ENCODE measurements at regions not wholly inside any gene's neighbourhood (a gene's known extent, or its start where the extent isn't known, plus 50 kb on each side); places are given as distances from the start of the nearest gene placed in this dataset.

DNA sequence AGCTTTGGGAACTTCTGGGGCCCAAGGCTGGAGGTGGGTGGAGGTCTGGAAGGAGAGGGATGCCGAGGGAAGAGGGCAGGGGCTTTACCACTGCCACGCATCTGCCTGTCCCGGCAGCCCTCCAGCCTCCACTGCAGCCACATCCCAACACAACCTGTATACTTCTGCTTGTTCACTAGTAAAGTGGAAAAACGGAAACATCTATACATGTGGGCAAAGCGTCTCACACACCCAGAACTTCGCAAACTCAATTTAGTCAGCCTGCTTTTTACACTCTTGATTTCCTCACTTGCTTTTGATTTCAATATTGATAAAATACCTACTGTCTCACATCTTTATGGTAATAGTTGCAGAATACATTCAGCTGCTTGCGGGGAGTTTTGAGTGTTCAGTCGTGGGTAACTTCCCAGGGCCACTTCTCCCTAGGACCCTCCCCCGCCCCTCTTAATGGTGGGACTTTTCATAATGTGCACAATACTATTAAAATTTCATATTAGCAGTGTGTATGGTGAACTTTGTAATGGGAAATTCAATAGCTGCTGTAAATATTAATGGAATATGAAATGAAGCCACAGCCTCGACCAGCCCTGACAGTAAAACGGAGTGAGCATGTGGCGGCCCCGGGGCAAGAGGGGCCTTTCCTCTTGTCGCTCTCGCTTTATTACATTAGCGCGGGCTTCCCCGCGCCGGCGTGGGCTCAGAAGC, 85.2 kb downstream of the NR2F2 start:
- no peak for DNase-seq (ENCODE audit: low read depth, low spot score)

GRCh38 chr15:96416218-96416933, 85.9 kb downstream of the NR2F2 start:
- no peak for DNase-seq (ENCODE audit: low read depth, low spot score)

DNA sequence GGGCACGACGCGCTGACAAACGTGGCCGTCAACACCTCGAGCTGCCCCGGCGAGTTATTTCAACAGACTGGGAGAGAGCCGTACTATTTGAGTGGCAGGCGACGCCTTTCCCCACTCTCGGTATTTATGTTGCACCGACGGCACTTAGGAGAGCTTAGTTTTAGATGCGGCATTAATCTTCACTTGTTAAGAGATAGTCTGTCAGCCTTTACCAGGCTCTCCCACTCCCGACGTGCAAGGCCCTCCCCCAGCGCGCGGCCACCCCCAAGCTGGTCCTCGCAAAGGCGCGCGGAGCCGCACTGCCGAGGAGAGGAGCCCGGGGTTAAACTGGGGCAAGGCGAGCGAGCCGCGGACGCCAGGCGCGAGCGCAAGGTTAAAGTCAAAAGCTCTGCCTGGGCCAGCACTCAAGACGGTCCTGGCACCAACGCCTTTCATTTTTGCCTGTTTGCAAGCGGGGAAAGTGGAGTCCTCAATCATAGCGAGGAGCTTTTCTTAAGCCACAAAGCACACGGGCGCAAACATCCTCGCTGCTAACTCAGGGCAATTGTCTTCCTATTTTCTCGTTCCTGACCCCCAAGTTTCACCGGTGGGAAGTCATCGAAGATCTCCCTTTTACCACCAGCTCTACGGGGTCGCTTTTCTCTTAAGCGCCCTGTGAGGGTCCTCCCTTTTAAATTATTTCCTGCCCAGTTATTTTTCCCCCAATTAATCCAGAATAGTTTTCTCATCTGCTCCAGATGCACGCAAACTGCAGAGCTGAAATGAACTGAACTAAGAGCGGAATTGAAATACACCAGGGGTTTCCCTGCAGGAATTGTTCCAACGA, 86.6 kb downstream of the NR2F2 start:
- no peak for DNase-seq (ENCODE audit: low read depth, low spot score)

- DNase-seq (ENCODE audit: low read depth, low spot score), result no peak
Observed at GRCh38 chr15:96417760-96418130, 87.2 kb downstream of the NR2F2 start.

- no peak for DNase-seq (ENCODE audit: low read depth, low spot score)
Observed at GRCh38 chr15:96418146-96418545, 87.6 kb downstream of the NR2F2 start.

DNA sequence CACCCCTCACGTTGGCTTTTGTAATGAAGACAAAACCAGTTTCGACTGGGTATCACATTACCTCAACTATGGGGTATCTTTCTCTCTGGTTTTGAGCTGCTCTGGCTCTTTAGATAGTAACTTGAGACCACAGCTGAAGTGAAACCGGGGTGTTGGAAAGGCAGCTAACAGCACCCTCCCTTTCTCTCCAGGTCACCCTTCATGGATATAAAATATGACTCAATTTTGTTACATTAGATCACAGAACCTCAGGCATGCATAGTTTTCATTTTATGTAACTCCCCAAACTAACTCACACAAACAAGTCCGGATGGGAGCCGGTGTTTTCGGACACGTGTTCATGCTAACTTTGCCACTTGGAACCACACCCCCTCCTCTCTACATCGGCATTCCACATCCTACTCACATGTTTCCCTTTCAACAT, 90.7 kb downstream of the NR2F2 start:
- DNase-seq (ENCODE audit: low read depth, low spot score), result no peak

GRCh38 chr15:96422125-96422524, 91.6 kb downstream of the NR2F2 start:
- no peak for DNase-seq (ENCODE audit: low read depth, low spot score)

DNA sequence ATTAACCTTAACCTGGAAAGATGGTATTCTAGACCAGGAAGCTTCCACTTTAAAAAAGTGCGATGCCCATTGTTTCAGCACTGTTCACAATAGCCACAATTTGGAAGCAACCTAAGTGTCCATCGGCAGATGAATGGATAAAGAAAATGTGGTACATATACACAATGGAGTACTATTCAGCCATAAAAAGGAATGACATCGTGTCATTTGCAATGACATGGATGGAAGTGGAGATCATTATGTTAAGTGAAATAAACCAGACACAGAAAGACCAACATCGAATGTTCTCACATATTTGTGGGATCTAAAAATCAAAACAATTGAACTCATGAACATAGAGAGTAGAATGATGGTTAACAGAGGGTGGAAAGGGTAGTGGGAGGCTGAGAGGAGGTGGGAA, 94.2 kb downstream of the NR2F2 start:
- no peak for DNase-seq (ENCODE audit: low read depth, low spot score)

- DNase-seq (ENCODE audit: low read depth, low spot score), result no peak
Observed at GRCh38 chr15:96428742-96429141, 98.2 kb downstream of the NR2F2 start.

DNA sequence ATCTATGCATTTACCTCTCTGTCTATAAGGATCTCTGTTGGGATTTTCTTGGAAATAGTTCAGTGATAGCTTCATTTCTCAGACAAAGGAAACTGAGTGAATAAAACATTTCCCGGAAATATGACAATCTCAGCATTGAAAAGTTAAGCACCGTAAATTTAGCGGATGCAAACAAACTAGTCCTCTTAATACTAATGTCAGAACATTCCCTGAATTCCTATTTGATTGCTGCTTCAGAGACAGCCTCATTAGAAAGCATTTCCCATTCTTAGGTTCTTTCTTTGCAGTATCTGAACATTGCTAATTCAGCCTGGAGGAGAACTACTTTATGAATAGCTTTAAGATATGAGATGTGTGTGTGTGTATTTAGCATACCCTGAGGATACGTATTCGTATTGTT, 101.3 kb downstream of the NR2F2 start:
- DNase-seq (ENCODE audit: low read depth, low spot score), result no peak

- no peak for DNase-seq (ENCODE audit: low read depth, low spot score)
Observed at GRCh38 chr15:96435022-96435421, 104.5 kb downstream of the NR2F2 start.

DNA sequence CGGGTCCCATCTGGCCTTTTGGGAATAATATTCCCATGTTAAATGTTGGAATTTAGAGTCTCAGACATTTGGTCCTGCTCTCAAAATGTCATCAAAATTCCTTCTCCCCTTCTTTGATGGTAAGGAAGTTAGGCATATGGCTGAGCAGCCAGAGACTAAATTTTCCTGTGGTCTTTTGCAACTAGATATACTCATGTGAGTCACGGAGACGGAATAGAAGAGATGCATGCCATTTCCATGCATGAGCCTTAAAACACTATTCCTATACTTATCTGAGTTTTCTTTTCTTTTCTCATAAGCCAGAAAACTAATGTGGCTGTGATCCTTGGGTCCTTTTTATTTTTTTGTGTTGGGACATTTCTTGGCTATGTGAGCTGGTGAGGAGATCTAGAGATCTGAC, 105.3 kb downstream of the NR2F2 start:
- no peak for DNase-seq (ENCODE audit: low read depth, low spot score)

DNA sequence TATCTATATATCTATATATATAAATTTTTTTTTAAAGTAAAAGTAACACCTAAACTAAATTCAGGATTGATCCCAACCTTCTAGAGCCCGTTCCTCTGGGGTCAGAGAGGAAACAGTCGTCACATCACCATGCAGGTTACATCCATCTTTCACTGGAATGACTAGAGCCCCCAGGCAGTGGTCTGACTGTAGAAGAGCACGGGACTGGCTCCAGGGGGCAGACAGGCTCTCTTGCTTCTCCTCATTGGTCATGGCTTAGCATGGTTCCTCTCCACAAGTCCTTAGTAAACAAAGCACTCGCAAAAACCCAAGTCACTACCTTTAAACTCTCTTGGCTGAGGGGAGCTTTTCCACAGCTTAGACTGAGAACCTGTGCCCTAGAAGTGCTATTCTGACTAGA, 110.5 kb downstream of the NR2F2 start:
- no peak for DNase-seq (ENCODE audit: low read depth, low spot score)

DNA sequence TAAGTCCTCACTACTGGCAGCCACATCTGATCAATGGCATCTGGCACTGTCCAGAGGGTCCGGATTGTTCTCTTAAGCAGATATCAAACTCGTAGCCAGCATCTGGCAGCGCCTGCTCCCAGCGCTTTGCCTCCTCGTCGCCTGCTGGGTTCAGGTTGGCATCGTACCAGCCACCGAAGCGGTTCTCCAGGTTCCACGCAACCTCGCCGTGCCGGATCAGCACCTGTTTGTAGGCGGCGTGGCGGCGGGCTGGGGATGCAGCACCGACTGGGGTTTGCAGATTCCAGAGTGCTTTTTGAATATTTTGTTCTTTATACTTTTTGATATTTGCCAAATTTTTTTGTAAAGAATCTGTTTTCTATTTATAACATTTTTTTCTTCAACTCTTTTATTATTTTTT, 111.6 kb downstream of the NR2F2 start:
- no peak for DNase-seq (ENCODE audit: low read depth, low spot score)

- DNase-seq (ENCODE audit: low read depth, low spot score), result no peak
Observed at GRCh38 chr15:96444865-96445264, 114.4 kb downstream of the NR2F2 start.

DNA sequence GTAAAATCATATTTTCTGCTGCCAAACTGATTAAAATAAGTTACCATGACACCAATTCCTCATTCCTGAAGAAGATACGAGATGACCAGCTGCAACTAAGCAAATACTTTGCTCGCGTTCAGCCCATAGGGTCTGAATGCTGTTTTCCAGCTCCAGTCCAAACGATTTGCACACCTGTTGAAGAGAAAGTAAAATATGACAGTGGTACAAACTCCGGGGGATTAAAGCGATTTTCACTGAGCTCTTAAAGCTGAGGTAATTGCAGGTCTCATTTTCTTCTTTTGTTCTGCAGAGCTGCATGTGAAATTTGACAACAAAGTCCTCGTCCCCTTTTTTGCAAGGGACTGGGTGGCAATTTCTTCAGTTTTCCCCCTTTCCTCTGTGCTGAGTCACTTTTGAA, 118.4 kb downstream of the NR2F2 start:
- DNase-seq (ENCODE audit: low read depth, low spot score), result no peak

- no peak for DNase-seq (ENCODE audit: low read depth, low spot score)
Observed at GRCh38 chr15:96457841-96458240, 127.3 kb downstream of the NR2F2 start.

GRCh38 chr15:96460106-96460505, 129.6 kb downstream of the NR2F2 start:
- DNase-seq (ENCODE audit: low read depth, low spot score), result no peak

GRCh38 chr15:96462768-96463750, 132.6 kb downstream of the NR2F2 start:
- no peak for DNase-seq (ENCODE audit: low read depth, low spot score)

GRCh38 chr15:96466389-96466947, 136.0 kb downstream of the NR2F2 start:
- no peak for DNase-seq (ENCODE audit: low read depth, low spot score)

GRCh38 chr15:96468036-96468435, 137.5 kb downstream of the NR2F2 start:
- no peak for DNase-seq (ENCODE audit: low read depth, low spot score)
